Ovary (tissue), 3 donors: ENCODE measurements at regions not wholly inside any gene's neighbourhood (a gene's known extent, or its start where the extent isn't known, plus 50 kb on each side); places are given as distances from the start of the nearest gene placed in this dataset.

Experiments
- EP300 ChIP-seq: sonication (generic); formaldehyde crosslinking; IDR thresholded peaks from one replicate; pipeline ENCODE4 v1.6.1; 2017; ENCODE audit warnings: antibody characterized with exemption
- POLR2A ChIP-seq: fragments of 450-650 bp; IDR thresholded peaks from one replicate; pipeline ENCODE4 v1.6.1; 2017; ENCODE audit warnings: antibody characterized with exemption, mild to moderate bottlenecking, moderate library complexity
- TF ChIP-seq, protein P1 (sequence below), 3 donors: fragments of 450-650 bp in 2 of 3; fragments of 200-600 bp in 1 of 3; IDR thresholded peaks; one replicate each; pipeline versions ENCODE4 v1.5.1 to v1.8.0; 2016 to 2022; ENCODE audit warnings: antibody characterized with exemption in 3 of 3, mild to moderate bottlenecking in 1 of 3
- donor health status: DM: no; HTN: no; CAD: no.

- TF ChIP-seq, protein P1, sequence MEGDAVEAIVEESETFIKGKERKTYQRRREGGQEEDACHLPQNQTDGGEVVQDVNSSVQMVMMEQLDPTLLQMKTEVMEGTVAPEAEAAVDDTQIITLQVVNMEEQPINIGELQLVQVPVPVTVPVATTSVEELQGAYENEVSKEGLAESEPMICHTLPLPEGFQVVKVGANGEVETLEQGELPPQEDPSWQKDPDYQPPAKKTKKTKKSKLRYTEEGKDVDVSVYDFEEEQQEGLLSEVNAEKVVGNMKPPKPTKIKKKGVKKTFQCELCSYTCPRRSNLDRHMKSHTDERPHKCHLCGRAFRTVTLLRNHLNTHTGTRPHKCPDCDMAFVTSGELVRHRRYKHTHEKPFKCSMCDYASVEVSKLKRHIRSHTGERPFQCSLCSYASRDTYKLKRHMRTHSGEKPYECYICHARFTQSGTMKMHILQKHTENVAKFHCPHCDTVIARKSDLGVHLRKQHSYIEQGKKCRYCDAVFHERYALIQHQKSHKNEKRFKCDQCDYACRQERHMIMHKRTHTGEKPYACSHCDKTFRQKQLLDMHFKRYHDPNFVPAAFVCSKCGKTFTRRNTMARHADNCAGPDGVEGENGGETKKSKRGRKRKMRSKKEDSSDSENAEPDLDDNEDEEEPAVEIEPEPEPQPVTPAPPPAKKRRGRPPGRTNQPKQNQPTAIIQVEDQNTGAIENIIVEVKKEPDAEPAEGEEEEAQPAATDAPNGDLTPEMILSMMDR (IDR thresholded peaks at IDR 0.05), result no peak
- TF ChIP-seq POLR2A, result no peak
- no peak for TF ChIP-seq EP300
Observed at GRCh38 chr5:2856206-2856605, 104.7 kb upstream of the IRX2 start.
